ENCODE measurements at regions not wholly inside any gene's neighbourhood (a gene's known extent, or its start where the extent isn't known, plus 50 kb on each side); places are given as distances from the start of the nearest gene placed in this dataset.

DNA sequence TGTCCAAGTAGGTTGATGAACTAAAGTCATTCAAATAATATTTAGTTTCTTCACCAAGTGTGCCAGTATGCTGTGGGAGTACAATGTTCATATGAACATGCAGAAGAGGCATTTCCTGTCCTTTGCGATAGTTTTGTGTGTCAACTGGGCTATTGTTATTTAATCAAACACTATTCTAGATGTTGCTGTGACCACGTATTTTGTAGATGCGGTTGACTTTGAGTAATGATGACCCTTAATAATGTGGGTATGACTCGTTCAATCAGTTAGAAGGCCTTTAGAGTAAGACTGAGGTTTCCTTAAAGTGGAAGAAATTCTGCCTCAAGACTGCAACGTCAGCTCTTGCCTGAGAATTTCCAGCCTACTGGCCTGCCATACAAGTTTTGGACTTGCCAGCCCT, 470.7 kb upstream of the CBLB start:
- Histone ChIP-seq H3K9me3 (ENCODE audit: control insufficient read depth, low read length) (no peaks in the 10 kb centered on the region), H3K27ac (ENCODE audit: low read depth, low read length, severe bottlenecking) (no peak overlapping the region), H3K4me3 (ENCODE audit: extremely low read depth, insufficient read depth, low read length, poor library complexity, severe bottlenecking) (no peak overlapping the region), H3K36me3 (ENCODE audit: control insufficient read depth, insufficient read depth, low read length) (no peaks in the 10 kb centered on the region), H3K4me1 (ENCODE audit: control insufficient read depth, insufficient read depth, low read length, poor library complexity, severe bottlenecking) (no peaks in the 10 kb centered on the region)
- 90 to 93% methylated on average over 3 to 4 of the region's 5 CpGs for WGBS, 2 experiments (ENCODE audit: insufficient coverage in 2 of 2)

DNA sequence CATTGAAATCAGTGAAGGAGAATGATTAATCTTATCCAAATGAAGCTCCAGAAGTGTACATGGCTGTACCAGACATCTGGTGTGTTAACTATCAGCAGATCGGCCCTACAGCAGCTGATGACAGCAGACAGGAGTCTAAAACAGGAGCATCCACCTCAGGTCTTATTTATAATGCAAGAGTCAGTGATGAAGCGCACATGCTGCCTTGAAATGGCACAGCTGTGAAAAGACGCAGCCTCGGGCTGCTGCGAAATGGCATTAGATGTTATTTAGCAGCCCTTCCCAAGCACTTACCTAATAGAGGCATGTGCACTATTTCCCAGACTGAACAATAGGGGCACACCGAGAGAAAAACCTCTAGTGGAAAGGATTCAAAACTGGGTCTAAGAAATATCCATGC, 472.3 kb upstream of the CBLB start:
- H3K9me3 ChIP-seq (ENCODE audit: control insufficient read depth, low read length), result no peaks in the 10 kb centered on the region
- H3K4me3 ChIP-seq (ENCODE audit: extremely low read depth, insufficient read depth, low read length, poor library complexity, severe bottlenecking), result no peak overlapping the region
- H3K4me1 ChIP-seq (ENCODE audit: control insufficient read depth, insufficient read depth, low read length, poor library complexity, severe bottlenecking), result peaks cover 7% of the 10 kb centered on the region
- WGBS, 2 experiments (ENCODE audit: insufficient coverage in 2 of 2), result 88 to 90% methylated on average over 5 to 6 of the region's 6 CpGs
- no peaks in the 10 kb centered on the region for H3K36me3 ChIP-seq (ENCODE audit: control insufficient read depth, insufficient read depth, low read length)
- H3K27ac ChIP-seq (ENCODE audit: low read depth, low read length, severe bottlenecking), result no peak overlapping the region

DNA sequence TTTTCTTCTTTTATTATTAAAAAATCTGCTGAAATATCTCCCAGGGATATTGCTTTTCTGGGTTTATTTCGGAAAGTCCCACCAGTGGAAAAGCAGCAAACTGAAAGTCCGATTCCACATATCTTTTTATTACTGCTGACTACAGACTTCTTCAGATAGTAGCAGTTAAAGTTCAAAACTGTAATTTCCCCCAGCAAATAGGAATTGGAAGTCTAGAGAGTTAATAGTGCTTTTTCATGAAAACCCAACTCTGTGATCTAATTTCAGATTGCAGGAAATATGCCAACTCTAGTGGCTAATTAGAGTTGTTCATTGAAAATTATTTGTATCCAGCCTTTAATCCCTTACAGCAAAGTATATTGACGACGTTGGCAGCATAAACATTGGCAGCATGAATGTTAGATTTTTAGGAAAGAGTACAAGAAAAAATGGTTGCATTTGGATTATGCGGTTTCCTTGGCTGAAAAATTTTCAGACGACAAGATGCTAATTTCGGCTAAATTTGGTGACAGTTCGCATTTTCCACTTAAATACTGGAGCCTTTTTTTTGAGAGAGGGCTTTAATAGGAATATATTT, 472.9 kb upstream of the CBLB start:
- 91 to 94% methylated on average over 2 to 4 of the region's 8 CpGs for WGBS, 2 experiments (ENCODE audit: insufficient coverage in 2 of 2)
- no peaks in the 10 kb centered on the region for H3K9me3 ChIP-seq (ENCODE audit: control insufficient read depth, low read length)
- peaks cover 7% of the 10 kb centered on the region for H3K4me1 ChIP-seq (ENCODE audit: control insufficient read depth, insufficient read depth, low read length, poor library complexity, severe bottlenecking)
- no peaks in the 10 kb centered on the region for H3K36me3 ChIP-seq (ENCODE audit: control insufficient read depth, insufficient read depth, low read length)
- H3K27ac ChIP-seq (ENCODE audit: low read depth, low read length, severe bottlenecking), result no peak overlapping the region
- no peak overlapping the region for H3K4me3 ChIP-seq (ENCODE audit: extremely low read depth, insufficient read depth, low read length, poor library complexity, severe bottlenecking)

DNA sequence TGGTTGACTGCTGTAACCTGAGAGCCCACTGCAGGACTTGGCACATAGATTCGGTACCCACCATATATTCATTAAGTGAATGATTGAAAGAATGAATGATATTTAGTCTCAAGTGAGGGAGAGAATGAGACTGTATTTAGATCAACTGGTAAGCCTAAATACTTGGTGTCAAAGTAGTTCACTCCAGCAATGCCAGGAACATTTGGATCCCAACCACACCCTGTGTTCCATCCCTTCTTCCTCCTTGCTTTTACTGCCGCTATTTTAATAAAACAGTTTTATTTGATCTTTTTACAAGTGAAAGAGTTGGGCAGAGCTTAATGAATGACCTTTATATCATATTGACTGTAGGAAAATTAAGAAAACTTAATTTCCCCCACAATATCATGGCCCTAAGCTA, 473.6 kb upstream of the CBLB start:
- H3K9me3 ChIP-seq (ENCODE audit: control insufficient read depth, low read length), result no peaks in the 10 kb centered on the region
- no CpG with 5 or more reads among the region's 2 CpGs for WGBS, 2 experiments (ENCODE audit: insufficient coverage in 2 of 2)
- H3K27ac ChIP-seq (ENCODE audit: low read depth, low read length, severe bottlenecking), result no peak overlapping the region
- no peaks in the 10 kb centered on the region for H3K36me3 ChIP-seq (ENCODE audit: control insufficient read depth, insufficient read depth, low read length)
- no peak overlapping the region for H3K4me3 ChIP-seq (ENCODE audit: extremely low read depth, insufficient read depth, low read length, poor library complexity, severe bottlenecking)
- peaks cover 7% of the 10 kb centered on the region for H3K4me1 ChIP-seq (ENCODE audit: control insufficient read depth, insufficient read depth, low read length, poor library complexity, severe bottlenecking)

DNA sequence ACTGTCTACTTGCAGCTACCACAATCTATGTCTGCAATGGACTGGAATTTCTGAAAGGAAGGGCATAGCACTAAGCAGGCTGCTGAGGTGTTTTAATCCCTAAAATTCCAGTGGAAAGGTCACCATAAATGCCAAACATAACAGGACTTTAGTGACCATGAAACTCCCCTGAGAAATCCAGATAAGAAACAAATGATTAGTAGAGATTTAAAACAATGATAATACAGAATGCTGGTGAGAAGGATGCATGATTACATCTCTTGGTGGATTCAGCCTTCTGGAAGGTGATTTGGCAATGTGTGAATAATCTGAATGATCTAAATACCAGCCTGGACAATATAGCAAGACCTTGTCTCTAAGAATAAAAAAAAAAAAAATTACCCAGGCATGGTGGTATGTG, 475.0 kb upstream of the CBLB start:
- H3K27ac ChIP-seq (ENCODE audit: low read depth, low read length, severe bottlenecking), result no peak overlapping the region
- H3K9me3 ChIP-seq (ENCODE audit: control insufficient read depth, low read length), result no peaks in the 10 kb centered on the region
- H3K36me3 ChIP-seq (ENCODE audit: control insufficient read depth, insufficient read depth, low read length), result no peaks in the 10 kb centered on the region
- no peak overlapping the region for H3K4me3 ChIP-seq (ENCODE audit: extremely low read depth, insufficient read depth, low read length, poor library complexity, severe bottlenecking)
- H3K4me1 ChIP-seq (ENCODE audit: control insufficient read depth, insufficient read depth, low read length, poor library complexity, severe bottlenecking), result peaks cover 7% of the 10 kb centered on the region

DNA sequence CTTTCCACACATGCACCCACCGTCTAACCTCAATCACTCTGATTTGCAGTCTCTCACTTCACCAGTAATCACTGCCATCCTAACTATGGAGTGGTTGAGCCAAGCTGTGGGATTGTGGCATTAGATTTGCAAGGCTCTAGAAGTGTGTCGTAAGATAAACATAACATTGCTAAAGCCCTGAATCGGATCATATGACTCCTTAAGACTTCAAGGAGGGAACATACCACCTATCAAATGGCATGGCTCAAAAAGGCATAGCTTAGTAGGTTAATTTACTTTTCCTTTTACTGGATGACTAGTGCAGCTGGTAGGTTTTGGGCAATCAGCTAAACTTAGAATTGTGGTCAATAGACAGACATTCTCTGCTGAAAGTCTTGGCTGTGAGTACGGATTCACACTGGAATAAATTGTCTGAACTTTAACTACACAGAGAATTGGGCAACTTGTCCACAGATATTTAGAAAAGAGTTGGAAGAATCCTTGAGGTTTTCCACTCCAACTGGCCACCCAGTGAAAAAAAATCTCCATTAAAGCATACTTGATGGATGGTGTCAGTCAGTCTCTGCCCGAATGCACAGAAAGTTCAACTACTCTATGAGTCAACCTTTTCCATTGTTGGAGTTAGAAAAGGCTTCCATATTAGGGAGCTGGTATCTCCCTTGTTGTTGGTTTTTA, 476.7 kb upstream of the CBLB start:
- Histone ChIP-seq H3K9me3 (ENCODE audit: control insufficient read depth, low read length) (no peaks in the 10 kb centered on the region), H3K36me3 (ENCODE audit: control insufficient read depth, insufficient read depth, low read length) (no peaks in the 10 kb centered on the region), H3K4me1 (ENCODE audit: control insufficient read depth, insufficient read depth, low read length, poor library complexity, severe bottlenecking) (peaks cover 14% of the 10 kb centered on the region), H3K4me3 (ENCODE audit: extremely low read depth, insufficient read depth, low read length, poor library complexity, severe bottlenecking) (no peak overlapping the region), H3K27ac (ENCODE audit: low read depth, low read length, severe bottlenecking) (peak overlapping the region; percentile 59)
- WGBS, 2 experiments (ENCODE audit: insufficient coverage in 2 of 2), result 94 to 100% methylated on average over 2 to 3 of the region's 5 CpGs

DNA sequence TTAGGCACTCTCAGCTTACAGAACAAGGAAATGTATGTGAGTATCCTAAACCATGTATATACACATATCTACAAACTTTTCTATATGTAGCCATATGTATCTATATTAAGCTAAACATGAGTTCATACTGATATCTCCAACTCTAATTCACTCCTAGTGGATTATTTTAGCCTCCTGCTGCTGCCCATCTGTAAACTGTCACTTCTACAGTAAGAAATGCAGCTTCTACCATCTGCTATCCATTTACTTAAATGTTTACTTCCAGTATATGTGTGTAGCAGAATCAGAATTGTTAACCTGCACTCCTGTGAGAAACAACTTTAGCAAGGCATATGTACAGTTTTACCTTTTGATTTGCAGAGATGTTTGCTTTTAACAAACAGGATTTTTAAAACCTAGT, 478.5 kb upstream of the CBLB start:
- H3K4me1 ChIP-seq (ENCODE audit: control insufficient read depth, insufficient read depth, low read length, poor library complexity, severe bottlenecking), result peaks cover 14% of the 10 kb centered on the region
- no peaks in the 10 kb centered on the region for H3K9me3 ChIP-seq (ENCODE audit: control insufficient read depth, low read length)
- no peaks in the 10 kb centered on the region for H3K36me3 ChIP-seq (ENCODE audit: control insufficient read depth, insufficient read depth, low read length)
- H3K27ac ChIP-seq (ENCODE audit: low read depth, low read length, severe bottlenecking), result no peak overlapping the region
- no peak overlapping the region for H3K4me3 ChIP-seq (ENCODE audit: extremely low read depth, insufficient read depth, low read length, poor library complexity, severe bottlenecking)

DNA sequence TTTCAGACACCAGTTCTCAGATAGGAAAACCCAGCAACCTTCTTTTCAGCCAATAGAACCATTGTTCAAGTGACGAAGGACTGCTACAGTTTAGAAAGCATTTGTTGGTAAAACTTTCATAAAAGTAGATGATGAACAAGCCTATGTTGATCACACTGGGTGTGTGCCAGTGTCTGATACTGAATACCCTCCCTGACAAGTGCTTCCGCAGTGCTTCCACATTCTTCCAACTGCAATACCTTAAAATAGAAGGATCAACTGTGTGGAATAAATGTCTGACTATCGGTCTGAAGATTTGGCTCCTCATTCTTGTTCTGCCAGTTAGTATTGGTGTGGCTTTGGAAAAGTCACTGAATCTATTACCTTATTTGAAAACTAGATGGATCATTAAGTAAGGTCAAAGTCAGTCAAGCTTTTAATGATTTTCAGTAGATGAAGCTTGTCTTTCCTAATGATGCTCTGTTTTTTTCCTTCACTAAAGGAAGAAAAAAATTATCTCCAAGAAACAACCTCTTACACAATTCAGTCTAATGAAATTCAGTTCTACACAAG, 479.4 kb upstream of the CBLB start:
- Histone ChIP-seq H3K9me3 (ENCODE audit: control insufficient read depth, low read length) (no peaks in the 10 kb centered on the region), H3K36me3 (ENCODE audit: control insufficient read depth, insufficient read depth, low read length) (no peaks in the 10 kb centered on the region), H3K4me1 (ENCODE audit: control insufficient read depth, insufficient read depth, low read length, poor library complexity, severe bottlenecking) (peaks cover 14% of the 10 kb centered on the region), H3K4me3 (ENCODE audit: extremely low read depth, insufficient read depth, low read length, poor library complexity, severe bottlenecking) (no peak overlapping the region), H3K27ac (ENCODE audit: low read depth, low read length, severe bottlenecking) (no peak overlapping the region)
- WGBS, 2 experiments (ENCODE audit: insufficient coverage in 2 of 2), result 71% methylated on average over 1 of the region's 3 CpGs; no CpG with 5 or more reads in 1 of the 2 experiments

DNA sequence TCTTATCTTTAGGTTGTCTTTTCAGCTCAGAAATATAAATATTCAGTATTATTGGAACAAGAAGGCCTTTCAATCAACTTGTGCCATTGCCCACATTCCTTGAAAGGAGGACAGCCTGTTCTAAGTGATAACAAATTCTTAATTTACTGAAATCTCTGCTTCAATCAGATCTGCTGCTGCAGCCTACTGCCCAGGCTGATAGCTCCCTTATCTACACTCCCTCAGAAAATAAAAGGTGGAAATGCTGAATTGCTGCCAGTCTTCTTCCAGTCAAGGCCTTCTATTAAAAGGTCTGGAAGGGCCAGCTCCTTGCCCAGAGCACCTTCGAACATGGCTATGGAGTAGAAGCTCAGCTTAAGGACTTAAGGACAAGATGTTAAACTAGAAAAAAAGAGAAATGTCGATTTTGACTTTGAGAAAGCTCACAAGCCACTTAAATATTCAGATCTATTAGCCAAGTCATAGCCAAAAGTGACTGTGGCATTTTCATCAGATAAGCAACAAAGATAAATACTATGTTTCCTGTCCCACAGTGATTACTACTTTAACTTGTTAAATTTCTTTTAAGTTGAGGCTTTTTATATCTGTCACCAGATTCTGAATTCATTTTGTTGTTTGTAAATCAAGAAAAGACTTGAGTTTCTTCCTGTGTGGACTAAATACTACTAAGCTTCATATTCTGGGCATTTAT, 480.5 kb upstream of the CBLB start:
- Histone ChIP-seq H3K27ac (ENCODE audit: low read depth, low read length, severe bottlenecking) (no peak overlapping the region), H3K4me3 (ENCODE audit: extremely low read depth, insufficient read depth, low read length, poor library complexity, severe bottlenecking) (no peak overlapping the region), H3K4me1 (ENCODE audit: control insufficient read depth, insufficient read depth, low read length, poor library complexity, severe bottlenecking) (peaks cover 14% of the 10 kb centered on the region), H3K36me3 (ENCODE audit: control insufficient read depth, insufficient read depth, low read length) (no peaks in the 10 kb centered on the region), H3K9me3 (ENCODE audit: control insufficient read depth, low read length) (no peaks in the 10 kb centered on the region)
- 80 to 100% methylated on average over 1 of the region's 2 CpGs for WGBS, 2 experiments (ENCODE audit: insufficient coverage in 2 of 2)

DNA sequence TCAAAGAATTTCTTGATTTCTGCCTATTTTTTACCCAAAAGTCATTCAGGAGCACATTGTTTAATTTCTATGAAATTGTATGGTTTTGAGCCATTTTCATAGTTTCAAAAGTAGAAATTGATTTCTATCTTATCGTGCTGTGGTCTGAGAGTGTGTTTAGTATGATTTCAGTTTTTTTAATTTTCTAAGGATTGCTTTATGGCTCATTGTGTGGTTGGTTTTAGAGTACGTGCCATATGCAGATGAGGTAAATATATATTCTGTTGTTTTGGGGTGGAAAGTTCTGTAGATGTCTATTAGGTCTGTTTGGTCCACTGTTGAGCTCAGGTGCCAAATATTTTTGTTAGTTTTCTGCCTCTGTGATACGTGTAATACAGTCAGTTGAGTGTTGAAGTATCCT, 487.1 kb upstream of the CBLB start:
- H3K36me3 ChIP-seq (ENCODE audit: control insufficient read depth, insufficient read depth, low read length), result no peaks in the 10 kb centered on the region
- H3K4me1 ChIP-seq (ENCODE audit: control insufficient read depth, insufficient read depth, low read length, poor library complexity, severe bottlenecking), result no peaks in the 10 kb centered on the region
- no peaks in the 10 kb centered on the region for H3K9me3 ChIP-seq (ENCODE audit: control insufficient read depth, low read length)
- no peak overlapping the region for H3K27ac ChIP-seq (ENCODE audit: low read depth, low read length, severe bottlenecking)
- H3K4me3 ChIP-seq (ENCODE audit: extremely low read depth, insufficient read depth, low read length, poor library complexity, severe bottlenecking), result no peak overlapping the region
- 90 to 97% methylated on average over 3 of the region's 3 CpGs for WGBS, 2 experiments (ENCODE audit: insufficient coverage in 2 of 2)

DNA sequence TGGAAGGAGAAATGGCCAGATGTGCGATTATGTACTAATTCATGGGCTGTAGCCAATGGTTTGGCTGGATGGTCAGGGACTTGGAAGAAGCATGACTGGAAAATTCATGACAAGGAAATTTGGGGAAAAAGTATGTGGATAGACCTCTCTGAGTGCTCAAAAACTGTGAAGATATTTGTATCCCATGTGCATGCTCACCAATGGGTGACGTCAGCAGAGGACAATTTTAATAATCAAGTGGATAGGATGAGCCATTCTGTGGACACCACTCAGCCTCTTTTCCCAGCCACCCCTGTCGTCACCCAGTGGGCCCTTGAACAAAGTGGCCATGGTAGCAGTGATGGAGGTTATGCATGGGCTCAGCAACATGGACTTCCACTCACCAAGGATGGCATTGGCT, 490.9 kb upstream of the CBLB start:
- 79 to 93% methylated on average over 2 of the region's 3 CpGs for WGBS, 2 experiments (ENCODE audit: insufficient coverage in 2 of 2)
- H3K4me3 ChIP-seq (ENCODE audit: extremely low read depth, insufficient read depth, low read length, poor library complexity, severe bottlenecking), result no peak overlapping the region
- no peaks in the 10 kb centered on the region for H3K9me3 ChIP-seq (ENCODE audit: control insufficient read depth, low read length)
- H3K36me3 ChIP-seq (ENCODE audit: control insufficient read depth, insufficient read depth, low read length), result no peaks in the 10 kb centered on the region
- no peaks in the 10 kb centered on the region for H3K4me1 ChIP-seq (ENCODE audit: control insufficient read depth, insufficient read depth, low read length, poor library complexity, severe bottlenecking)
- H3K27ac ChIP-seq (ENCODE audit: low read depth, low read length, severe bottlenecking), result no peak overlapping the region
